Ascending aorta (tissue), 2 donors: ENCODE measurements at regions not wholly inside any gene's neighbourhood (a gene's known extent, or its start where the extent isn't known, plus 50 kb on each side); places are given as distances from the start of the nearest gene placed in this dataset.

Experiments
- DNase-seq, 2 donors: peaks; one replicate each; pipeline ENCODE4 v3.0.0-alpha.2; 2019; ENCODE audit warnings: low spot score in 2 of 2
- H3K27ac ChIP-seq, 2 donors: fragments of 200-600 bp; sonication (generic); one replicate each; pipeline ENCODE4 v1.5.1; 2016 to 2017; ENCODE audit warnings: mild to moderate bottlenecking in 1 of 2
- H3K27me3 ChIP-seq: fragments of 200-600 bp; sonication (generic); one replicate; pipeline ENCODE4 v1.5.1; 2017
- H3K36me3 ChIP-seq, 2 donors: fragments of 200-600 bp; sonication (generic); one replicate each; pipeline ENCODE4 v1.5.1; 2016
- H3K4me1 ChIP-seq, 2 donors: fragments of 200-600 bp; sonication (generic); one replicate each; pipeline ENCODE4 v1.5.1; 2016 to 2017; ENCODE audit warnings: mild to moderate bottlenecking in 1 of 2
- H3K4me3 ChIP-seq, 2 donors: fragments of 200-600 bp; sonication (generic); one replicate each; pipeline ENCODE4 v1.5.1; 2016 to 2017; ENCODE audit warnings: mild to moderate bottlenecking in 1 of 2
- H3K9me3 ChIP-seq, 2 donors: fragments of 200-600 bp; sonication (generic); one replicate each; pipeline ENCODE4 v1.5.1; 2016
- intact Hi-C: fragments of 100-400 bp; cut with DNase I; formaldehyde crosslinking; loops from one replicate; pipeline ENCODE4 v1.15.1; 2023
- TF ChIP-seq, protein P1 (sequence below), 3 experiments: fragments of 200-600 bp in 2 of 3; fragments of 450-650 bp in 1 of 3; sonication (generic) in 2 of 3; IDR thresholded peaks; one replicate each; pipeline ENCODE4 v1.5.1; 2016 to 2019; ENCODE audit warnings: antibody characterized with exemption in 3 of 3, mild to moderate bottlenecking in 1 of 3, moderate library complexity in 1 of 3

DNA sequence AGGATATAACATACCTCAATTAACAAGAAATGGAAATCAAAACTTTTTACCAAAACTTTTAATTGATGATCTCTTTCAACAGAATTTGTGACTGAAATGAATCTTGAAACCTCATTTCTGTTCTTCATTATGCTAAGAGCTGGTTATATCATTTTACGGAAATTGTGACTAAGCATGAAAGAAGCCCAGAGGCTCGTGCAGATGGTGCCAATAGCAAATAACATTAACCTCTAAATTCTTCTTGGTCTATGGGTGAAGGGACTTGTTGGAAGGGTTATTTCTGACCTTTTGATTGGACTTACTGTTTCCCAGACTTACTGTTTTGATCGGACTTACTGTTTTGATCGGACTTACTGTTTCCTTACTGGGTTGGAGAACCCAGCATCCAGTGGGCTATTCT, 435.6 kb downstream of the TDRD15 start:
- Histone ChIP-seq H3K36me3 (no peaks in the 10 kb centered on the region), H3K27ac (no peak overlapping the region), H3K4me3 (no peak overlapping the region), H3K9me3 (no peaks in the 10 kb centered on the region), H3K27me3 (no peaks in the 10 kb centered on the region), H3K4me1 (no peaks in the 10 kb centered on the region)
- no peak for DNase-seq
- intact Hi-C loops: no loop called here
- TF ChIP-seq, protein P1, sequence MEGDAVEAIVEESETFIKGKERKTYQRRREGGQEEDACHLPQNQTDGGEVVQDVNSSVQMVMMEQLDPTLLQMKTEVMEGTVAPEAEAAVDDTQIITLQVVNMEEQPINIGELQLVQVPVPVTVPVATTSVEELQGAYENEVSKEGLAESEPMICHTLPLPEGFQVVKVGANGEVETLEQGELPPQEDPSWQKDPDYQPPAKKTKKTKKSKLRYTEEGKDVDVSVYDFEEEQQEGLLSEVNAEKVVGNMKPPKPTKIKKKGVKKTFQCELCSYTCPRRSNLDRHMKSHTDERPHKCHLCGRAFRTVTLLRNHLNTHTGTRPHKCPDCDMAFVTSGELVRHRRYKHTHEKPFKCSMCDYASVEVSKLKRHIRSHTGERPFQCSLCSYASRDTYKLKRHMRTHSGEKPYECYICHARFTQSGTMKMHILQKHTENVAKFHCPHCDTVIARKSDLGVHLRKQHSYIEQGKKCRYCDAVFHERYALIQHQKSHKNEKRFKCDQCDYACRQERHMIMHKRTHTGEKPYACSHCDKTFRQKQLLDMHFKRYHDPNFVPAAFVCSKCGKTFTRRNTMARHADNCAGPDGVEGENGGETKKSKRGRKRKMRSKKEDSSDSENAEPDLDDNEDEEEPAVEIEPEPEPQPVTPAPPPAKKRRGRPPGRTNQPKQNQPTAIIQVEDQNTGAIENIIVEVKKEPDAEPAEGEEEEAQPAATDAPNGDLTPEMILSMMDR (IDR thresholded peaks at IDR 0.05): no peak

DNA sequence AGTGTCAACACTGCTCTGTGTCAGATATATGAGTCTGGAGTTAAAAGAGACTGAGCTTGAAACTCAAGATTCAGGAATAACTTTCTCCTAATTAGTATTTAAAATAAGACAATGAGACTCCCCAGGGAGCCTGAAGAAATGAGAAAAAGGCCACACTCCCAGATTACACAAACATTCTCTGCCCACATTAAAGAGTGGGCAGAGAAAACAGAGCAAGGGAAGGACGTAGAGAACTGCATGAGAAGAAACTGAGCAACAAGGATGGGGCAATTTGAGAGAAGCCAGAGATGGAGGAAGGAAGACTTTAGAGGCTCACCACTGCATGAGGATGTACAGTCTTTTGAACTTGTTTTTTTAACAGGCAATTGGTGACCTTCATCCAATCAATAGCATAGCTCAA, 438.2 kb downstream of the TDRD15 start:
- H3K27me3 ChIP-seq: no peaks in the 10 kb centered on the region
- no peaks in the 10 kb centered on the region for H3K4me1 ChIP-seq
- no peak for DNase-seq
- H3K27ac ChIP-seq: no peak overlapping the region
- no peaks in the 10 kb centered on the region for H3K9me3 ChIP-seq
- H3K36me3 ChIP-seq: no peaks in the 10 kb centered on the region
- TF ChIP-seq, protein P1 (IDR thresholded peaks at IDR 0.05): no peak
- no peak overlapping the region for H3K4me3 ChIP-seq
- intact Hi-C loops: no loop called here

DNA sequence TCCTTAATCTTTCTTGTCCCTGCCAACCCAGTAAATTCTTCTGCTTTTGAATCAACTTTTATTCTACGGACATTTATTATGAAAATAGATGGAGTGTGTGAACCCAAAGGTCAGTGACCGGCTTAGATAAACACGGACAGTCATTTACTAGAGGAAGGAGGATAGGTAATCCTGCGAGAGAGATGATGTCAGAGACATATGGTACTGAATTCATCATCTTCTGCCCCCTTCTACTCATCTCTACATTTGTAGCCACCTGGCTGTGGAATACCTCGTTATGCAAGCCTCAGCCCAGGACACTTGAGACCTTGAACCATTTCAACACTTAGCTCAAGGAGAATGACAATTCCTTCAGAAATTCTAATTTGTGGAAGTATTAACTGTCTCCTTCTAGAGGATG, 443.6 kb downstream of the TDRD15 start:
- no peaks in the 10 kb centered on the region for H3K36me3 ChIP-seq
- TF ChIP-seq, protein P1 (IDR thresholded peaks at IDR 0.05): no peak
- no peaks in the 10 kb centered on the region for H3K4me1 ChIP-seq
- no peak for DNase-seq
- H3K4me3 ChIP-seq: no peak overlapping the region
- no peak overlapping the region for H3K27ac ChIP-seq
- intact Hi-C loops: no loop called here
- H3K27me3 ChIP-seq: no peaks in the 10 kb centered on the region
- H3K9me3 ChIP-seq: no peaks in the 10 kb centered on the region

DNA sequence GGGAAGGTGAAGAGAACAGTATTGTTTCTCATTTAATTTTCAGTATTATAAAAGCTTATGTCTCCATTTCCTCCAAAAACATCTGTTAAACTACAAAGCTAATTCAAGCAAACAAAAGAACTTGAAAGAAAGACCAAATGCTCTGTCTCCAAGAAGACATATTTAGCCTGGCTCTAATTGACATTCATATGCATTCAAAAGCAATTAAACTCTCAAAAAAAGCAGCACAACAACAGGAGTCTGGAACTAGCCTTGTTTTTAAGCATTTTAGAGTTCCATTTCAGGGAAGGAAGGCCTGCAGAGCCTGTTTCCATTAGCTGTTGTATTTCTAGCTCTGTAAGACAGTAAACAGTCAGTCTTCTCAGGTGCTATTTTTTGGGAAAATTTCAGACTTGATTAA, 447.9 kb downstream of the TDRD15 start:
- Histone ChIP-seq H3K4me3 (no peak overlapping the region), H3K27ac (no peak overlapping the region), H3K4me1 (no peaks in the 10 kb centered on the region), H3K27me3 (no peaks in the 10 kb centered on the region), H3K9me3 (no peaks in the 10 kb centered on the region), H3K36me3 (no peaks in the 10 kb centered on the region)
- TF ChIP-seq, protein P1 (IDR thresholded peaks at IDR 0.05): no peak
- DNase-seq: no peak
- intact Hi-C loops: no loop called here

DNA sequence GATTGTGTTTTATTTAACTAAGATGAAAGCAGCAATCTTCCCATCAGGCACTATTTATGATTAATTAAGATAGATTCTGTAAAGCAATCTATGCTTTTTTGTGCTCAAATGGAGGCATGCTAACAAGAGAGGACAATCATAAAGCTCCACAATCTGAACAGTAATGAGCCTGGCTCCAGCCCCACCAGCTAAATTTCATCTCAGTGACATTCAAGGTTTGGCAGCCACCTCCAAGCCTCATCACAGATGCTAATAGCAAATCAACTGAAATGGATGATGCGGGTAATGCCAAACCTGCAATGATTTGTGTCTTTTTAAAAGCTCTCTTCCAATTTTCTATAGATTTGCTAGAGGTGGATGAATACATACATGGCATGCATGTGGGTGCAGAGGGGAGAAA, 456.6 kb downstream of the TDRD15 start:
- Histone ChIP-seq H3K4me3 (no peak overlapping the region), H3K27ac (no peak overlapping the region), H3K36me3 (no peaks in the 10 kb centered on the region), H3K4me1 (no peaks in the 10 kb centered on the region), H3K27me3 (no peaks in the 10 kb centered on the region), H3K9me3 (no peaks in the 10 kb centered on the region)
- no peak for DNase-seq
- intact Hi-C loops: no loop called here
- TF ChIP-seq, protein P1 (IDR thresholded peaks at IDR 0.05): no peak

DNA sequence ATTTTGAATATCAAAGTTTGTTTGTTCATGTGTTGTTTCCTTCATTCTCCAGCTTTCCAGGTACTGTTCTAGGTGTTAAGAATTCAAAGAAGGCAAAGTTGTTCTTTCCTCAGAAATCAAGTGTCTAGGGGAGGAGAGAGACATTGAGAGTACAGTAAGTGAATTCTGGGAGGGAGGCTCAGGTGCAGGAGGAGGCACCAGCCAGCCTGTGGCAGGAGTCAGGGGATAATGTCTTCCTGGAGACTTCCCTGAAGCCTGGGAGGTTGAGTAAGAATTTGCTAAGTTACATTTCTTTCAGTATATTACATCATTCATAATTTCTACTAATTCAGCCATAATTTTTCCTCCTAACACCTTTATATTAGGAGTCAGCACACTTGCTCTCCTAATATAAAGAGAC, 462.1 kb downstream of the TDRD15 start:
- no peaks in the 10 kb centered on the region for H3K9me3 ChIP-seq
- H3K4me3 ChIP-seq: no peak overlapping the region
- intact Hi-C loops: no loop called here
- TF ChIP-seq, protein P1 (IDR thresholded peaks at IDR 0.05): no peak
- H3K4me1 ChIP-seq: no peaks in the 10 kb centered on the region
- no peak overlapping the region for H3K27ac ChIP-seq
- no peak for DNase-seq
- H3K36me3 ChIP-seq: no peaks in the 10 kb centered on the region
- no peaks in the 10 kb centered on the region for H3K27me3 ChIP-seq
